Neuronal stem cell (in vitro differentiated cells): ENCODE measurements at regions not wholly inside any gene's neighbourhood (a gene's known extent, or its start where the extent isn't known, plus 50 kb on each side); places are given as distances from the start of the nearest gene placed in this dataset.

ENCODE experiments used
- DNase-seq: peaks from one replicate; pipeline ENCODE4 v3.0.0-alpha.2; 2013; ENCODE audit warnings: low spot score
- H2AFZ ChIP-seq: one replicate; pipeline ENCODE4 v1.6.1; 2013; ENCODE audit warnings: mild to moderate bottlenecking, low read length, inconsistent platforms
- H2AK5ac ChIP-seq: 2 replicates; pipeline ENCODE4 v1.6.1; 2013; ENCODE audit warnings: low read depth, mild to moderate bottlenecking, inconsistent platforms, low read length, moderate library complexity, mixed read lengths
- H2BK120ac ChIP-seq: 2 replicates; pipeline ENCODE4 v1.6.1; 2013; ENCODE audit warnings: low read depth, mild to moderate bottlenecking, inconsistent platforms, low read length, moderate library complexity, mixed read lengths
- H2BK12ac ChIP-seq: one replicate; pipeline ENCODE4 v1.6.1; 2013; ENCODE audit warnings: low read length, inconsistent platforms
- H2BK15ac ChIP-seq: 2 replicates; pipeline ENCODE4 v1.6.1; 2013; ENCODE audit warnings: mild to moderate bottlenecking, low read length, inconsistent platforms, mixed read lengths
- H2BK5ac ChIP-seq: one replicate; pipeline ENCODE4 v1.6.1; 2013; ENCODE audit warnings: inconsistent platforms, mild to moderate bottlenecking, low read length, moderate library complexity
- H3K14ac ChIP-seq: one replicate; pipeline ENCODE4 v1.6.1; 2013; ENCODE audit warnings: low read length, inconsistent platforms
- H3K18ac ChIP-seq: 2 replicates; pipeline ENCODE4 v1.6.1; 2013; ENCODE audit warnings: low read length, inconsistent platforms
- H3K23ac ChIP-seq: 2 replicates; pipeline ENCODE4 v1.6.1; 2013; ENCODE audit warnings: low read depth, mild to moderate bottlenecking, mixed read lengths, low read length, inconsistent platforms; ENCODE audit not compliant: poor library complexity
- H3K27ac ChIP-seq: replicated peaks from 3 replicates; pipeline ENCODE4 v1.5.1; 2013; ENCODE audit warnings: low read length, inconsistent platforms
- H3K27me3 ChIP-seq, 3 experiments: 2 replicates each; pipeline ENCODE4 v1.6.1; 2013; ENCODE audit warnings: low read length in 3 of 3, mild to moderate bottlenecking in 2 of 3, inconsistent platforms in 1 of 3, low read depth in 1 of 3, mixed read lengths in 1 of 3, moderate library complexity in 1 of 3; ENCODE audit not compliant: control insufficient read depth in 3 of 3, insufficient read depth in 3 of 3
- H3K36me3 ChIP-seq, 2 donors: replicated peaks in 1 of 2; 2 replicates each; pipeline ENCODE4 v1.6.1; 2013; ENCODE audit warnings: low read length in 2 of 2; ENCODE audit not compliant: control insufficient read depth in 2 of 2, insufficient read depth in 2 of 2
- H3K4ac ChIP-seq: 2 replicates; pipeline ENCODE4 v1.6.1; 2013; ENCODE audit warnings: inconsistent platforms, mild to moderate bottlenecking, low read length, moderate library complexity
- H3K4me1 ChIP-seq, 2 donors: 1 replicate in 1 of 2; 2 replicates in 1 of 2; pipeline ENCODE4 v1.6.1; 2013; ENCODE audit warnings: low read length in 2 of 2, low read depth in 1 of 2; ENCODE audit not compliant: control insufficient read depth in 2 of 2, insufficient read depth in 1 of 2
- H3K4me2 ChIP-seq: one replicate; pipeline ENCODE4 v1.6.1; 2013; ENCODE audit warnings: mild to moderate bottlenecking, low read length, inconsistent platforms; ENCODE audit not compliant: insufficient read depth, poor library complexity, severe bottlenecking
- H3K4me3 ChIP-seq, 2 donors: 2 replicates each; pipeline ENCODE4 v1.5.1; 2013; ENCODE audit warnings: low read length in 2 of 2, mild to moderate bottlenecking in 2 of 2, inconsistent platforms in 1 of 2, moderate library complexity in 1 of 2
- H3K79me1 ChIP-seq: one replicate; pipeline ENCODE4 v1.6.1; 2013; ENCODE audit warnings: low read depth, mild to moderate bottlenecking, inconsistent platforms, low read length, moderate library complexity
- H3K9ac ChIP-seq: one replicate; pipeline ENCODE4 v1.6.1; 2013; ENCODE audit warnings: mild to moderate bottlenecking, low read depth, low read length, inconsistent platforms; ENCODE audit not compliant: poor library complexity
- H3K9me3 ChIP-seq, 2 donors: replicated peaks in 1 of 2; 2 replicates each; pipeline versions ENCODE3 to v1.6.1; 2013; ENCODE audit warnings: low read length in 2 of 2, mild to moderate bottlenecking in 2 of 2, inconsistent platforms in 1 of 2, low read depth in 1 of 2, mixed read lengths in 1 of 2, moderate library complexity in 1 of 2; ENCODE audit not compliant: control insufficient read depth in 2 of 2, insufficient read depth in 1 of 2
- H4K8ac ChIP-seq: one replicate; pipeline ENCODE4 v1.6.1; 2013; ENCODE audit warnings: low read depth, mild to moderate bottlenecking, inconsistent platforms, low read length, moderate library complexity
- H4K91ac ChIP-seq: one replicate; pipeline ENCODE4 v1.6.1; 2013; ENCODE audit warnings: low read length, low read depth, mild to moderate bottlenecking, inconsistent platforms; ENCODE audit not compliant: poor library complexity
- WGBS, 2 donors: extraction: QIAGEN DNeasy Blood & Tissue Kit; methylation state at CpG; one replicate each; pipeline ENCODE4 v1.1.7; 2013; ENCODE audit warnings: missing lambda C conversion rate in 2 of 2, mixed read lengths in 1 of 2; ENCODE audit not compliant: insufficient read length in 2 of 2, insufficient replicate concordance in 1 of 2; ENCODE audit errors: extremely low coverage in 2 of 2; 5-methylcytosine and 5-hydroxymethylcytosine counted together

DNA sequence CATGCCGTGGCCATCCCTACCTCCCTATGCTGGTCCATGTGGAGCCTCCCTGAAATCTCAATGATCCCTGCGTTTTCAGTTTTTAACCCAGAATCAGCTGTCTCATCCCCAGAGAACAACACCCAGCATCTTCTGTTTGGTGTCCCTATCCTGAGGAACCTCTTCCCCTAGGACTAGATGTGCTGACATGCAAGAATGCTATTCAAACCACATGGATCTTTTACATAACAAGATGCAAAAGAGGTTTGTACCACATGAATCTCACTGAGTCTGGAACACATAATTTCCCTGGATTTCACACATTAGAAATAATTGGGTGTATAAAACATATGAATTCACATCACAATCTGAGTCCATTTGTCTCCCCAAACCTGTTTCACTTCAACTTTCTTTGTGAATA, 174.6 kb upstream of the NECTIN3 start:
- H2AK5ac ChIP-seq = no peak overlapping the region
- H3K14ac ChIP-seq = no peak overlapping the region
- H4K8ac ChIP-seq = no peak overlapping the region
- no peak overlapping the region for H2BK120ac ChIP-seq
- H3K4ac ChIP-seq = no peak overlapping the region
- H3K23ac ChIP-seq = no peak overlapping the region
- H3K4me2 ChIP-seq = no peak overlapping the region
- H3K27me3 ChIP-seq = no peaks in the 10 kb centered on the region
- H2BK15ac ChIP-seq = no peak overlapping the region
- no peak overlapping the region for H3K4me3 ChIP-seq
- no peak overlapping the region for H3K18ac ChIP-seq
- H3K9me3 ChIP-seq = peaks cover 0 to 2% of the 10 kb centered on the region in 2 donors
- WGBS, 2 donors = no CpG with 5 or more reads among the region's 2 CpGs
- no peak overlapping the region for H2BK5ac ChIP-seq
- DNase-seq = no peak
- H4K91ac ChIP-seq = no peak overlapping the region
- no peaks in the 10 kb centered on the region for H3K4me1 ChIP-seq
- no peaks in the 10 kb centered on the region for H3K36me3 ChIP-seq
- H3K27ac ChIP-seq = no peak overlapping the region
- no peak overlapping the region for H3K9ac ChIP-seq
- H3K79me1 ChIP-seq = no peaks in the 10 kb centered on the region
- no peak overlapping the region for H2BK12ac ChIP-seq
- no peak overlapping the region for H2AFZ ChIP-seq

DNA sequence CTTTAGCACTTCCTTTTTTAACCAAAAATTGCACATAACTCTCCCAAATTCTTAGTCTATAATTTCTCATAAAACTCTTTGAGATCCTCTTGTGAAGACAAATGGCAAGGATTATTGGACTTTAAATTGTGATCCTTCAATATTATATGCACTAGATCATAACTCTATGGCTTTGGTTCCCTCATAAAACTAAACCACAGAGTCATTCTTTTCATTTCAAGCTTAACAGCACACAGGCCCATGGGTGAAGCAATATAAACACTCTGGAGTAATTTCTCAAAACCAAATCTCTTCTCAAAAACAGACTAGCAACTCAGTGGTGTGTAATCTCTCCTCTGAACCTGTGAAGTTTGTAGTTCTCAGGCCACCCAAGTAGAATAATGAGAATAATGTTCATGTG, 171.0 kb upstream of the NECTIN3 start:
- H3K4me3 ChIP-seq = no peak overlapping the region
- H2BK5ac ChIP-seq = no peak overlapping the region
- H3K4ac ChIP-seq = no peak overlapping the region
- no peak overlapping the region for H3K9ac ChIP-seq
- no peak overlapping the region for H2BK120ac ChIP-seq
- no peaks in the 10 kb centered on the region for H3K79me1 ChIP-seq
- DNase-seq = no peak
- no peaks in the 10 kb centered on the region for H3K9me3 ChIP-seq
- H3K14ac ChIP-seq = no peak overlapping the region
- H2AK5ac ChIP-seq = no peak overlapping the region
- no peaks in the 10 kb centered on the region for H3K27me3 ChIP-seq
- H3K4me1 ChIP-seq = peaks cover 0 to 4% of the 10 kb centered on the region in 2 donors
- no peak overlapping the region for H3K18ac ChIP-seq
- H3K4me2 ChIP-seq = no peak overlapping the region
- no peak overlapping the region for H3K23ac ChIP-seq
- H2BK15ac ChIP-seq = no peak overlapping the region
- H2AFZ ChIP-seq = no peak overlapping the region
- no peak overlapping the region for H3K27ac ChIP-seq
- H3K36me3 ChIP-seq = no peaks in the 10 kb centered on the region
- H2BK12ac ChIP-seq = no peak overlapping the region
- H4K8ac ChIP-seq = no peak overlapping the region
- no peak overlapping the region for H4K91ac ChIP-seq

DNA sequence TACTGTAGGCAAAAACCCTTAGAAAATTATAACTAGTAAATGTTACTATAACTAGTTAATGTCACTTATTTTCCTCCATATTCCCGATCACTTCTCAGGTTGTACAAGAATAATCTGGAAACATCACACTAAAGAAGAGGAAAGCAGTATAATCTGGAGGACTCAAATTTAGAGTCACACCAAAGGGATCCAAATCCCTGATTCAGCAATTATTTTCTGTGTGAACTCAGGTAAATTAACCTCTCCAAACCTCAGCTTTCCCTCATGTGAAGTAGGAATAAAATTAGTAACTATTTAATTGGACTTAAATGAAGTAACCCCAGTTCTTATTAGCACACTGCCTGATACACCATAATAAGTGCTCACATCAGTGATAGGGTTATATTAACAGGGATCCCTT, 170.1 kb upstream of the NECTIN3 start:
- H2AFZ ChIP-seq = no peak overlapping the region
- H3K4me3 ChIP-seq = no peak overlapping the region
- no peak for DNase-seq
- no peaks in the 10 kb centered on the region for H3K36me3 ChIP-seq
- no peak overlapping the region for H2BK120ac ChIP-seq
- no peak overlapping the region for H3K4ac ChIP-seq
- H2BK15ac ChIP-seq = no peak overlapping the region
- no peak overlapping the region for H2AK5ac ChIP-seq
- no peak overlapping the region for H4K91ac ChIP-seq
- H3K23ac ChIP-seq = no peak overlapping the region
- H3K4me2 ChIP-seq = no peak overlapping the region
- no peaks in the 10 kb centered on the region for H3K27me3 ChIP-seq
- H3K9me3 ChIP-seq = no peaks in the 10 kb centered on the region
- H2BK5ac ChIP-seq = no peak overlapping the region
- no peak overlapping the region for H2BK12ac ChIP-seq
- WGBS, 2 donors = no CpG with 5 or more reads among the region's 1 CpG
- no peak overlapping the region for H3K9ac ChIP-seq
- H4K8ac ChIP-seq = no peak overlapping the region
- peaks cover 0 to 4% of the 10 kb centered on the region in 2 donors for H3K4me1 ChIP-seq
- H3K27ac ChIP-seq = no peak overlapping the region
- H3K79me1 ChIP-seq = no peaks in the 10 kb centered on the region
- H3K14ac ChIP-seq = no peak overlapping the region
- no peak overlapping the region for H3K18ac ChIP-seq

DNA sequence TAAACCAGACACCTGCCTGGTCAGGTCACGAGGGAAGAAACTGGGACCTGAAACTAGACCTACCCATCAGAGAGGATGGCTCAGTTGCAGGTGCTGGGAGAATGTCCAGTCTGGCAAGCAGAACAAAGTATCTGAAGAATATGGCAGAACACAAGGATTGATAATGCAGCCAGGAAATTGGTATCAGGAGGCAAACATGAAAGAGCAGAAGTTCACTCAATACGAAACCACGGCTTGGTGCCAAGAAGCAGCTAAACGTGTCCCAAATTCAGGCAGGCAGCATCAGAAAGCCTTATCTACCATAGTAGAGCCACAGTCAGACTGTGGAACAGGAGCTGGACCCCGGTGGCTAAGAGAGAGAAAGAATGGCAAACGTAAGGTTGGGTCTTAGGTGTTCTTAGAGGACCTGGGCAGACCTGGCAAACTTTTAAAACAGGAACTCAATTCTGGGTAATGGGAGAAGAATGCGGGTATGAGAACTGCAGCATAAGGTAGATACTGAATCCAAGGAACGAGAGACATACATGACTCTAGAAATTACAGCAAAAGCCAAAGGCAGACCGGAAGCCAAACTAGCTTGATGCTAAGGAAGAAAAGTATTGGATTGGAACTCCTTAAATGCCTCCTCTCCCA, 169.0 kb upstream of the NECTIN3 start:
- Histone ChIP-seq H3K9me3 (no peaks in the 10 kb centered on the region), H3K18ac (no peak overlapping the region), H3K27ac (no peak overlapping the region)

More for the DNA sequence above, 169.0 kb upstream of the NECTIN3 start:
- Histone ChIP-seq H3K79me1 (no peaks in the 10 kb centered on the region), H3K4me1 (peaks cover 0 to 4% of the 10 kb centered on the region in 2 donors), H3K4me3 (no peak overlapping the region), H3K4ac (no peak overlapping the region), H3K27me3 (no peaks in the 10 kb centered on the region), H3K14ac (no peak overlapping the region), H2BK15ac (no peak overlapping the region), H3K36me3 (no peaks in the 10 kb centered on the region), H3K23ac (no peak overlapping the region), H2BK120ac (no peak overlapping the region), H3K4me2 (no peak overlapping the region), H4K91ac (no peak overlapping the region), H2BK5ac (no peak overlapping the region), H3K9ac (no peak overlapping the region), H2BK12ac (no peak overlapping the region), H2AK5ac (no peak overlapping the region), H4K8ac (no peak overlapping the region), H2AFZ (no peak overlapping the region)
- no CpG with 5 or more reads among the region's 9 CpGs for WGBS, 2 donors
- no peak for DNase-seq
